T47D (cell line): ENCODE measurements at regions not wholly inside any gene's neighbourhood (a gene's known extent, or its start where the extent isn't known, plus 50 kb on each side); places are given as distances from the start of the nearest gene placed in this dataset.

Experiments used
- DNase-seq, 2 experiments: peaks; one replicate each; pipeline versions ENCODE4 v3.0.0 to v3.0.0-alpha.2; 2011 to 2012; ENCODE audit warnings: low read depth in 1 of 2, low spot score in 1 of 2
- JUND ChIP-seq: IDR thresholded peaks from 2 replicates; pipeline ENCODE4 v1.6.1; 2012; ENCODE audit warnings: low read depth
- in situ Hi-C: cut with HindIII; loops from 2 replicates; pipeline ENCODE4 v1.10.0; 2016; ENCODE audit warnings: low sequenced_read_pairs, low pct_unique_long_range_greater_than_20kb

DNA sequence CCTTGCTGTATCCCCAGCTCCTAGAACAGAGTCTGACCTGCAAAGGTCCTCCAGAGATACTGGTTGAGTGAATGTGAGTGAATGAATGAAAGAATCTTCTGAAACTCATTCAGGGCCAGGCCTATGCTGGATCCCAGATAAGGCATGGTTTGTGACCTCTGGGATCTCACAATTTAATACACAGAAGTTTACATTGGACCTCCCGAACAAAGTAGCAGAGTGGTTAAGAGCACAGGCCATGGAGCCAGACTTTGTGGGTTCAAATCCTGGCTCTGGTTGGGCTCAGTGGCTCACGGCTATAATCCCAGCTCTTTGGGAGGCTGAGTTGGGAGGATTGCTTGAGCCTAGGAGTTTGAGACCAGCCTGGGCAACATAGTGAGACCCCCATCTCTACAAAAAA lies 50.8 kb upstream of the CTPS1 start:
- TF ChIP-seq JUND, result no peak
- in situ Hi-C loops, result no loop called here
- no peak for DNase-seq

DNA sequence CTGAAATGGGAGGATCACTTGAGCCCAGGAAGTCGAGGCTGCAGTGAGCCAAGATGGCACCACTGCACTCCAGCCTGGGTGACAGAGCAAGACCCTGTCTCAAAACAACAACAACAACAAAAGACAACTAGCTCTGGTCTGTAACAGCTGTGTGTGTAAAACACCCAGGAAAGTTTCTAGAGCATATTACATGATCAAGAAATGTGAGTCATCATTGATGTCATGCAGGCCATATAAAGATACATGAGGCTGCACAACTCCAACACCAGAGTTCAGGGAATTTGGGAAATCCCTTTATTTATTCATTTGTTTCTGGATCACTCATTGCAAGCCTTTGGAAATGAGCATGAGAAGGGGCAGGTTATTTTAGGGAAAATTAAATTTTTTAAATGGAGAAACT lies 50.3 kb upstream of the CTPS1 start:
- TF ChIP-seq JUND, result no peak
- no peak for DNase-seq
- in situ Hi-C loops, result no loop called here
